Fibroblast of lung (primary cell): ENCODE measurements at regions not wholly inside any gene's neighbourhood (a gene's known extent, or its start where the extent isn't known, plus 50 kb on each side); places are given as distances from the start of the nearest gene placed in this dataset.

Source experiments
- DNase-seq, 2 donors: peaks; one replicate each; pipeline versions ENCODE4 v3.0.0 to v3.0.0-alpha.2; 2010; ENCODE audit warnings: low read depth in 2 of 2
- H2AFZ ChIP-seq: 2 replicates; pipeline ENCODE4 v1.5.1; 2012; ENCODE audit warnings: low read length, control low read depth, inconsistent platforms
- H3K27ac ChIP-seq: 2 replicates; pipeline ENCODE4 v1.5.1; 2011; ENCODE audit warnings: low read length, control low read depth; ENCODE audit not compliant: insufficient read depth
- H3K27me3 ChIP-seq: 2 replicates; pipeline ENCODE4 v1.5.1; 2011; ENCODE audit warnings: mild to moderate bottlenecking, low read length; ENCODE audit not compliant: control insufficient read depth, insufficient read depth
- H3K36me3 ChIP-seq: 2 replicates; pipeline ENCODE4 v1.5.1; 2011; ENCODE audit warnings: low read length; ENCODE audit not compliant: control insufficient read depth, insufficient read depth
- H3K4me1 ChIP-seq: 2 replicates; pipeline ENCODE4 v1.5.1; 2011; ENCODE audit warnings: low read length; ENCODE audit not compliant: control insufficient read depth, insufficient read depth; ENCODE audit errors: extremely low read depth
- H3K4me2 ChIP-seq: 2 replicates; pipeline ENCODE4 v1.5.1; 2011; ENCODE audit warnings: low read length, control low read depth; ENCODE audit not compliant: insufficient read depth; ENCODE audit errors: extremely low read depth
- H3K4me3 ChIP-seq, 4 experiments: fragments of 200-600 bp in 1 of 4; sonication (generic) in 1 of 4; replicated peaks in 1 of 4; 2 replicates each; pipeline ENCODE4 v1.5.1; 2011 to 2016; ENCODE audit warnings: low read length in 4 of 4, low read depth in 3 of 4, mild to moderate bottlenecking in 3 of 4, control low read depth in 2 of 4, inconsistent platforms in 1 of 4, mixed read lengths in 1 of 4; ENCODE audit not compliant: insufficient read depth in 1 of 4; ENCODE audit errors: control extremely low read depth in 1 of 4
- H3K79me2 ChIP-seq: 2 replicates; pipeline ENCODE4 v1.5.1; 2012; ENCODE audit warnings: mild to moderate bottlenecking, low read length, inconsistent platforms; ENCODE audit not compliant: control insufficient read depth, insufficient read depth
- H3K9ac ChIP-seq: 2 replicates; pipeline ENCODE4 v1.5.1; 2011; ENCODE audit warnings: mild to moderate bottlenecking, low read length, control low read depth; ENCODE audit not compliant: insufficient read depth
- H3K9me3 ChIP-seq: 2 replicates; pipeline ENCODE4 v1.5.1; 2012; ENCODE audit warnings: low read depth, low read length; ENCODE audit not compliant: control insufficient read depth, insufficient read depth
- H4K20me1 ChIP-seq: 2 replicates; pipeline ENCODE4 v1.5.1; 2011; ENCODE audit warnings: low read length; ENCODE audit not compliant: control insufficient read depth, insufficient read depth; ENCODE audit errors: extremely low read depth
- CTCF ChIP-seq, 2 donors: IDR thresholded peaks in 1 of 2; conservative IDR thresholded peaks in 1 of 2; 1 replicate in 1 of 2; 2 replicates in 1 of 2; pipeline ENCODE4 v1.5.1; 2011 to 2012; ENCODE audit warnings: low read length in 2 of 2, control low read depth in 1 of 2, inconsistent platforms in 1 of 2, low read depth in 1 of 2, mild to moderate bottlenecking in 1 of 2
- EZH2 ChIP-seq: IDR thresholded peaks from 2 replicates; pipeline ENCODE4 v1.5.1; 2012; ENCODE audit warnings: low read length, control low read depth, mild to moderate bottlenecking; ENCODE audit errors: missing control alignments

- TF ChIP-seq CTCF (conservative IDR thresholded peaks at IDR 0.05 in 1 of 2, IDR thresholded peaks at IDR 0.05 in 1 of 2; ENCODE audit: low read depth in 1 of 2, low read length in 2 of 2), result no peak
- no peak for TF ChIP-seq EZH2
- no peak for DNase-seq
- no peak overlapping the region for H2AFZ ChIP-seq
- H3K36me3 ChIP-seq, result no peaks in the 10 kb centered on the region
- no peaks in the 10 kb centered on the region for H3K79me2 ChIP-seq
- no peak overlapping the region for H3K4me3 ChIP-seq
- H3K4me2 ChIP-seq, result no peak overlapping the region
- no peak overlapping the region for H3K27ac ChIP-seq
- H3K9me3 ChIP-seq, result no peaks in the 10 kb centered on the region
- no peaks in the 10 kb centered on the region for H4K20me1 ChIP-seq
- H3K27me3 ChIP-seq, result no peaks in the 10 kb centered on the region
- no peak overlapping the region for H3K9ac ChIP-seq
- H3K4me1 ChIP-seq, result no peaks in the 10 kb centered on the region
Measured at GRCh38 chr11:98177925-98178324, 842.8 kb upstream of the CNTN5 start.

GRCh38 chr11:98180511-98180910 is 840.2 kb upstream of the CNTN5 start:
- H3K4me3 ChIP-seq, result no peak overlapping the region
- no peaks in the 10 kb centered on the region for H4K20me1 ChIP-seq
- H3K9ac ChIP-seq, result no peak overlapping the region
- no peak overlapping the region for H3K4me2 ChIP-seq
- H3K79me2 ChIP-seq, result no peaks in the 10 kb centered on the region
- TF ChIP-seq EZH2 (no peak), CTCF (conservative IDR thresholded peaks at IDR 0.05 in 1 of 2, IDR thresholded peaks at IDR 0.05 in 1 of 2; ENCODE audit: low read depth in 1 of 2, low read length in 2 of 2) (no peak)
- no peaks in the 10 kb centered on the region for H3K4me1 ChIP-seq
- no peaks in the 10 kb centered on the region for H3K27me3 ChIP-seq
- H3K27ac ChIP-seq, result no peak overlapping the region
- H3K9me3 ChIP-seq, result no peaks in the 10 kb centered on the region
- H3K36me3 ChIP-seq, result no peaks in the 10 kb centered on the region
- no peak for DNase-seq
- no peak overlapping the region for H2AFZ ChIP-seq

GRCh38 chr11:98180921-98181320 is 839.8 kb upstream of the CNTN5 start:
- DNase-seq, result no peak
- no peak overlapping the region for H3K4me3 ChIP-seq
- H3K4me2 ChIP-seq, result no peak overlapping the region
- no peaks in the 10 kb centered on the region for H3K9me3 ChIP-seq
- no peaks in the 10 kb centered on the region for H3K4me1 ChIP-seq
- no peaks in the 10 kb centered on the region for H3K27me3 ChIP-seq
- H3K27ac ChIP-seq, result no peak overlapping the region
- no peaks in the 10 kb centered on the region for H3K79me2 ChIP-seq
- H2AFZ ChIP-seq, result no peak overlapping the region
- no peak overlapping the region for H3K9ac ChIP-seq
- TF ChIP-seq EZH2 (no peak), CTCF (conservative IDR thresholded peaks at IDR 0.05 in 1 of 2, IDR thresholded peaks at IDR 0.05 in 1 of 2; ENCODE audit: low read depth in 1 of 2, low read length in 2 of 2) (no peak)
- no peaks in the 10 kb centered on the region for H3K36me3 ChIP-seq
- H4K20me1 ChIP-seq, result no peaks in the 10 kb centered on the region
